Tibial artery (tissue), 4 donors: ENCODE measurements at regions not wholly inside any gene's neighbourhood (a gene's known extent, or its start where the extent isn't known, plus 50 kb on each side); places are given as distances from the start of the nearest gene placed in this dataset.

Source experiments
- DNase-seq, 2 donors: peaks; one replicate each; pipeline ENCODE4 v3.0.0-alpha.2; 2019
- H3K27ac ChIP-seq, 2 donors: fragments of 200-600 bp; sonication (generic) in 1 of 2; 1 replicate in 1 of 2; 2 replicates in 1 of 2; pipeline ENCODE4 v1.5.1; 2018 to 2019; ENCODE audit warnings: mild to moderate bottlenecking in 1 of 2
- H3K27me3 ChIP-seq, 2 donors: fragments of 200-600 bp; sonication (generic) in 1 of 2; one replicate each; pipeline versions ENCODE4 v1.5.1 to v1.6.0; 2016 to 2019
- H3K36me3 ChIP-seq, 3 donors: fragments of 200-600 bp; sonication (generic) in 2 of 3; one replicate each; pipeline ENCODE4 v1.5.1; 2016 to 2019; ENCODE audit warnings: mild to moderate bottlenecking in 2 of 3
- H3K4me1 ChIP-seq, 4 donors: fragments of 200-600 bp; sonication (generic) in 2 of 4; 1 replicate in 3 of 4; 2 replicates in 1 of 4; pipeline ENCODE4 v1.5.1; 2016 to 2019
- H3K4me3 ChIP-seq, 2 donors: fragments of 200-600 bp; sonication (generic) in 1 of 2; 1 replicate in 1 of 2; 2 replicates in 1 of 2; pipeline ENCODE4 v1.5.1; 2018 to 2019; ENCODE audit warnings: mild to moderate bottlenecking in 2 of 2
- H3K9me3 ChIP-seq, 3 donors: fragments of 200-600 bp; sonication (generic) in 1 of 3; one replicate each; pipeline ENCODE4 v1.5.1; 2016 to 2019
- CTCF ChIP-seq, 2 experiments: fragments of 200-600 bp in 1 of 2; fragments of 450-650 bp in 1 of 2; IDR thresholded peaks; one replicate each; pipeline ENCODE4 v1.5.1; 2017 to 2019; ENCODE audit warnings: antibody characterized with exemption in 2 of 2, mild to moderate bottlenecking in 1 of 2, moderate library complexity in 1 of 2
- intact Hi-C: fragments of 100-400 bp; cut with DNase I; formaldehyde crosslinking; loops from one replicate; pipeline ENCODE4 v1.15.0; 2023; ENCODE audit warnings: low total_unique reads

GRCh38 chr2:120785228-120785966 lies 49.7 kb downstream of the GLI2 start:
- Histone ChIP-seq H3K27me3 (no peaks in the 10 kb centered on the region), H3K4me1 (peaks cover 0 to 9% (median 3%) of the 10 kb centered on the region in 4 donors), H3K4me3 (no peak overlapping the region), H3K9me3 (no peaks in the 10 kb centered on the region), H3K27ac (no peak overlapping the region), H3K36me3 (no peaks in the 10 kb centered on the region)
- no peak for TF ChIP-seq CTCF (IDR thresholded peaks at IDR 0.05)
- intact Hi-C loops = no loop called here
- no peak for DNase-seq

DNA sequence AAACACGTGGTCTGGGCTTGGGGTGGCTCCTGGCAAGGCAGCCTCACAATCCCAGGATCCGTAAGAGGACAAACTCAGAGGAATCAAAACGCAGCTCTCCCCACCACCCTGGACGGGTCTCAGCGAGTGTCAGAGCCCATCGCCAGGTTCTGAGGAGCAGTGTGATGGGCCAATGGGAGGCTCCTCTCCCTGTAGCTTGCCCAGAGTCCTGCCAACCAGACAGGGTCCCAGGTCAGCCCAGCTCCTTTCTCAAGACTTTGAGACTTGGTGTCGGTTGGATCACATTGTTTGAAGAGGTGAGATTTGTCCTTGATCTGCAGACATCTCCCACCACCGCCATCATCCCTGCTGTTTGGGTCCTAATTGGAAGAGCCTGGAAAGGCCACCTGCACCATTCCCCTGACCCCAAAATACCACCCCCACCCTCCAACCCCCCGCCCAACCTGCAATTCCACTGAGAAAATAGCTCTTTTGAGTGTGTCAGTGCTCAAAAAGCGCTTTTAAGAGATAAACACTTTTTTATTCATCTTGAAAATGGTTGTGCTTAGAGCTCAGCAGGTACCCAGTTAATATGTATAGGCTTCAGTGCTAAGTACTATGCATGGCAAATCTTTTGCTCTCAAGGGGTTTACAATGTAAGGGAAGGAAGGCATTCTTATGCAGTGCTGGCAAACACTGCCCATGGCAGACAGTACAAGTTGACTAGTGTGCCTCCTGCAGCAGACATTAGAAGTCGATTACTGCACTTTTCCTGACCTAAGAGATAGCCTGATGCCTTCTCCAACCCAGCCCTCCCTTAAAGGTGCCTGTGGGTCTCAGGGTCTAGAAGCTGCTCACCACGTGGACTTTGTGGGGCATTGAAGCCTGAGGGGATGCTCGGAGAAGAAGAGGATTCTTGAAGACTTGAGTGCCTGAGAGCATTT lies 50.6 kb downstream of the GLI2 start:
- no peak for DNase-seq
- no peaks in the 10 kb centered on the region for H3K27me3 ChIP-seq
- no peaks in the 10 kb centered on the region for H3K9me3 ChIP-seq
- H3K4me3 ChIP-seq = no peak overlapping the region
- intact Hi-C loops = no loop called here
- TF ChIP-seq CTCF (IDR thresholded peaks at IDR 0.05) = no peak
- no peak overlapping the region for H3K27ac ChIP-seq
- no peaks in the 10 kb centered on the region for H3K36me3 ChIP-seq
- peaks cover 0 to 6% (median 3%) of the 10 kb centered on the region in 4 donors for H3K4me1 ChIP-seq

DNA sequence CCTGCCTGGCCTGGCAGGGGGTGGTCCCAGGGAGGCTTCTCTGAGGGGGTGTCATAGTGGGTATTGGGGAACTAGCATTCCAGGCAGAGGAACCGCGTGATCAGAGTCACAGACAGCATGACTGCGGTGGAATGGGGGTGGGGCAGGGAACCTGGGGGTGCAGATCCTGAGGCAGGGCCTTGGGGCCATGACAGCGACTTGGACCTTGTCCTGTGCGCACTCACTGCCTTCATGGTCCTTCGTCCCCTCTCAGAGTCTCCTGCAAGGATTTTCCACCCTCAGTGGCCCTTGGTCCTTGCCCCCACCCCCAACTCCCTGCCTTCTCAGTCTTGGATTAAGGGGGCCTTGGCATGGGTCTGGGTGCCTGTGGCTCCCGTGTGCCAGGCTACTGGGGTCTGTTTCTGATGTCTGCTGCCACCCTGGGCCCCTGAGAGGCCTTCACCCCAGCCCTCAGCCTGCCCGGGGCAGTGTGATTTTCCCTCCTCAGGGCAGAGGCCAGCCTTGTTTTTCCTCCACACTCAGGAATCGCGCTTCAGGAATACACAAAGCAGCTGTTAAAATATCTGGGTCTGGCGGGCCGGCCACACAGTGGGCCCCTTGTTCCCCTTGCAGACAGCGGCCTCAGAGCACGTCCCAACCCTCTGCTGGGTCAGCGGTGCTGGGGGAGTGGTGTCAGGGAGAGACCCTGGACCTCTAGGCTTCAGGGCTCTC lies 51.6 kb downstream of the GLI2 start:
- no peak for TF ChIP-seq CTCF (IDR thresholded peaks at IDR 0.05)
- Histone ChIP-seq H3K9me3 (no peaks in the 10 kb centered on the region), H3K27me3 (no peaks in the 10 kb centered on the region), H3K36me3 (no peaks in the 10 kb centered on the region), H3K4me1 (peaks cover 0 to 6% (median 3%) of the 10 kb centered on the region in 4 donors), H3K4me3 (no peak overlapping the region), H3K27ac (no peak overlapping the region)
- no peak for DNase-seq
- intact Hi-C loops = no loop called here

DNA sequence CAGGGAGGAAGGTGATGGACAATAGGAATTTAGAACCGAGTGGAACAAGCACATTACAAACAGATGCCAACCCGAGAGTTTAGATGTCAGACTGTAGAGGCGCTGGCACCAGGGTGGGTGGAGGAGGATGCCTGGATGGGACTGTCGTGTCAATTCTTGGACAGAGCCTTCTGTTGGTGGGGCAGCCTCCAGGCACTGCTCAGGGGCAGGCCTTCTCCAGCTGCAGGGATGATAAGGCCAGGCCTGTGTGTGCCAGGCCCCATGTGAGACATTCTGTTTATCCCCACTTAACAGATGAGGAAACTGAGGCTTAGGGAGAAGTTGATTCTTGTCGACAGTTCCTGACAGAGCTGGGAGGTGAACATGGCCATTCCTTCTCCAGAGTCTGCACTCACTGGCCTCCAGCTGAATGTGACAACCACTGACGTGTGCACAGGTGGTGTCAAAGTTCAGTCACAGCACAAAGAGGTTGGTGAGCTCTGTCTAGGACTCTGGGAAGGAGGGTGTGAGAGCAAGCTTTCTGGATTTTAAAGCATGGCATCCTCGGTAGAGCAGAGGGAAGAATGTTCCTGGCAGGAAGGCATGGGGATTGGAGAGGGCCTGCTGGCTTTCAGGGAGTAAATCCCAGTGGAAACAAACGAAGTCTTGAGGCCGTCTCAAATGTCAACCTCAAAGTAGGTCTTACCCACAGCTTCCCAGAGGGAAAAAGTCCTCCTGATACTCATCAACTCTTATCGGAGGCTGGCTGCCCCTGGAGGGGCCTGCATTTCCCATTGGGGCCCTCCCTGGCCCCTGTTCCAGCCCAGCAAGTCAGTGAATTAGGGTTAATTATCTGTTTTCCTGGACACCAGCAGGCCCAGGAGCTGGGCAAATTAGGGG lies 52.4 kb downstream of the GLI2 start:
- no peak for TF ChIP-seq CTCF (IDR thresholded peaks at IDR 0.05)
- DNase-seq = no peak
- intact Hi-C loops = no loop called here
- H3K4me3 ChIP-seq = no peak overlapping the region
- no peaks in the 10 kb centered on the region for H3K36me3 ChIP-seq
- H3K27ac ChIP-seq = no peak overlapping the region
- H3K9me3 ChIP-seq = no peaks in the 10 kb centered on the region
- H3K27me3 ChIP-seq = no peaks in the 10 kb centered on the region
- H3K4me1 ChIP-seq = peaks cover 0 to 5% (median under 1%) of the 10 kb centered on the region in 4 donors
